PFSK-1 (cell line): ENCODE measurements at regions not wholly inside any gene's neighbourhood (a gene's known extent, or its start where the extent isn't known, plus 50 kb on each side); places are given as distances from the start of the nearest gene placed in this dataset.

Source experiments
- FOXP2 ChIP-seq: optimal IDR thresholded peaks from 2 replicates; pipeline ENCODE3; 2011; ENCODE audit warnings: borderline replicate concordance, control low read depth, inconsistent platforms; ENCODE audit not compliant: insufficient read depth; ENCODE audit errors: extremely low read length, extremely low read depth
- POLR2AphosphoS5 ChIP-seq: IDR thresholded peaks from 2 replicates; pipeline ENCODE4 v1.6.1; 2012; ENCODE audit warnings: low read depth, mild to moderate bottlenecking, control low read depth, low read length, moderate library complexity
- REST ChIP-seq, 2 experiments: IDR thresholded peaks; 2 replicates each; pipeline versions ENCODE4 v1.6.1 to v1.8.0; 2011 to 2012; ENCODE audit warnings: low read depth in 2 of 2, low read length in 2 of 2, control low read depth in 1 of 2, inconsistent platforms in 1 of 2, mild to moderate bottlenecking in 1 of 2, moderate library complexity in 1 of 2; ENCODE audit not compliant: insufficient read depth in 1 of 2
- SIN3A ChIP-seq: IDR thresholded peaks from 2 replicates; pipeline ENCODE4 v1.6.1; 2012; ENCODE audit warnings: mild to moderate bottlenecking, low read length, moderate library complexity, borderline replicate concordance; ENCODE audit not compliant: insufficient read depth
- TAF1 ChIP-seq: IDR thresholded peaks from 2 replicates; pipeline ENCODE4 v1.6.1; 2012; ENCODE audit warnings: low read length, control low read depth, borderline replicate concordance; ENCODE audit not compliant: insufficient read depth

GRCh38 chr2:56102866-56103265 is 80.9 kb upstream of the CCDC85A start:
- no peak for TF ChIP-seq REST (IDR thresholded peaks at IDR 0.05; ENCODE audit: insufficient read depth in 1 of 2, low read depth in 2 of 2, low read length in 2 of 2)

GRCh38 chr2:56104962-56105361 is 78.8 kb upstream of the CCDC85A start:
- TF ChIP-seq FOXP2 (no peak), REST (IDR thresholded peaks at IDR 0.05; ENCODE audit: insufficient read depth in 1 of 2, low read depth in 2 of 2, low read length in 2 of 2) (no peak), SIN3A (no peak), POLR2AphosphoS5 (no peak), TAF1 (no peak)

GRCh38 chr2:56107502-56108220 is 76.1 kb upstream of the CCDC85A start:
- TF ChIP-seq REST (IDR thresholded peaks at IDR 0.05; ENCODE audit: insufficient read depth in 1 of 2, low read depth in 2 of 2, low read length in 2 of 2) = no peak
- no peak for TF ChIP-seq TAF1
- no peak for TF ChIP-seq FOXP2
- no peak for TF ChIP-seq SIN3A
- no peak for TF ChIP-seq POLR2AphosphoS5

- TF ChIP-seq FOXP2 (no peak), REST (IDR thresholded peaks at IDR 0.05; ENCODE audit: insufficient read depth in 1 of 2, low read depth in 2 of 2, low read length in 2 of 2) (no peak), TAF1 (no peak), SIN3A (no peak), POLR2AphosphoS5 (no peak)
Measured at GRCh38 chr2:56108806-56109205, 75.0 kb upstream of the CCDC85A start.

- TF ChIP-seq TAF1 = no peak
- no peak for TF ChIP-seq SIN3A
- no peak for TF ChIP-seq FOXP2
- no peak for TF ChIP-seq POLR2AphosphoS5
- TF ChIP-seq REST (IDR thresholded peaks at IDR 0.05; ENCODE audit: insufficient read depth in 1 of 2, low read depth in 2 of 2, low read length in 2 of 2) = no peak
Measured at GRCh38 chr2:56109994-56110393, 73.8 kb upstream of the CCDC85A start.
